ENCODE measurements at regions not wholly inside any gene's neighbourhood (a gene's known extent, or its start where the extent isn't known, plus 50 kb on each side); places are given as distances from the start of the nearest gene placed in this dataset.
A peak's percentile ranks its signal among the peaks of the same experiment; 100 is the strongest.

GRCh38 chr20:48203252-48203651 is 418.0 kb upstream of the SULF2 start:
- H3K23ac ChIP-seq (ENCODE audit: low read length in 2 of 2), result no peak overlapping the region
- DNase-seq, result no peak
- no peak overlapping the region for H2BK120ac ChIP-seq (ENCODE audit: low read depth, low read length)
- H3K79me1 ChIP-seq (replicated peaks; ENCODE audit: low read length, poor library complexity, severe bottlenecking), result no peaks in the 10 kb centered on the region
- H3K27ac ChIP-seq (ENCODE audit: low read length, poor library complexity, severe bottlenecking), result no peak overlapping the region
- H3K27me3 ChIP-seq (ENCODE audit: control insufficient read depth in 1 of 2, insufficient read depth in 1 of 2, low read length in 2 of 2), result peaks cover 18 to 56% of the 10 kb centered on the region in 2 experiments
- H4K8ac ChIP-seq (ENCODE audit: low read length), result no peak overlapping the region
- no peak overlapping the region for H2BK12ac ChIP-seq (ENCODE audit: low read length in 2 of 2)
- H3K4me2 ChIP-seq (ENCODE audit: low read length, poor library complexity, severe bottlenecking), result no peak overlapping the region
- H3K9me3 ChIP-seq (ENCODE audit: control insufficient read depth, low read length), result no peaks in the 10 kb centered on the region
- H3K36me3 ChIP-seq (ENCODE audit: control insufficient read depth in 1 of 2, insufficient read depth in 2 of 2, low read depth in 1 of 2, low read length in 2 of 2), result no peaks in the 10 kb centered on the region
- H3K18ac ChIP-seq (ENCODE audit: low read depth in 1 of 2, low read length in 2 of 2), result no peak overlapping the region
- H3K14ac ChIP-seq (ENCODE audit: low read length in 2 of 2), result no peak overlapping the region
- 77% methylated on average over 6 of the region's 6 CpGs for WGBS
- H2BK5ac ChIP-seq (ENCODE audit: low read depth, low read length, poor library complexity, severe bottlenecking), result no peak overlapping the region
- no peak overlapping the region for H3K9ac ChIP-seq (ENCODE audit: low read length)
- H2AFZ ChIP-seq (ENCODE audit: low read depth, low read length), result no peak overlapping the region
- no peak overlapping the region for H3K4ac ChIP-seq (ENCODE audit: low read depth in 1 of 2, low read length in 2 of 2)
- no peak overlapping the region for H2BK15ac ChIP-seq (ENCODE audit: low read depth, poor library complexity, severe bottlenecking)
- H3K4me1 ChIP-seq (ENCODE audit: control insufficient read depth, insufficient read depth, low read depth, low read length), result no peaks in the 10 kb centered on the region
- no peak overlapping the region for H3K4me3 ChIP-seq (ENCODE audit: insufficient read depth in 1 of 2, low read depth in 1 of 2, low read length in 2 of 2)
- H4K91ac ChIP-seq (ENCODE audit: low read length), result no peak overlapping the region
- H2AK5ac ChIP-seq (ENCODE audit: low read length, severe bottlenecking), result no peak overlapping the region

- Histone ChIP-seq H3K27me3 (ENCODE audit: control insufficient read depth in 1 of 2, insufficient read depth in 1 of 2, low read length in 2 of 2) (peaks cover 18 to 58% of the 10 kb centered on the region in 2 experiments), H2BK5ac (ENCODE audit: low read depth, low read length, poor library complexity, severe bottlenecking) (no peak overlapping the region), H2AFZ (ENCODE audit: low read depth, low read length) (no peak overlapping the region), H3K9ac (ENCODE audit: low read length) (no peak overlapping the region), H2AK5ac (ENCODE audit: low read length, severe bottlenecking) (no peak overlapping the region), H3K27ac (ENCODE audit: low read length, poor library complexity, severe bottlenecking) (no peak overlapping the region), H3K4me3 (ENCODE audit: insufficient read depth in 1 of 2, low read depth in 1 of 2, low read length in 2 of 2) (no peak overlapping the region), H3K18ac (ENCODE audit: low read depth in 1 of 2, low read length in 2 of 2) (no peak overlapping the region), H3K4me2 (ENCODE audit: low read length, poor library complexity, severe bottlenecking) (no peak overlapping the region), H3K79me1 (replicated peaks; ENCODE audit: low read length, poor library complexity, severe bottlenecking) (no peaks in the 10 kb centered on the region), H4K91ac (ENCODE audit: low read length) (no peak overlapping the region), H3K23ac (ENCODE audit: low read length in 2 of 2) (no peak overlapping the region), H2BK12ac (ENCODE audit: low read length in 2 of 2) (no peak overlapping the region), H3K4ac (ENCODE audit: low read depth in 1 of 2, low read length in 2 of 2) (no peak overlapping the region), H2BK15ac (ENCODE audit: low read depth, poor library complexity, severe bottlenecking) (no peak overlapping the region), H3K4me1 (ENCODE audit: control insufficient read depth, insufficient read depth, low read depth, low read length) (no peaks in the 10 kb centered on the region), H4K8ac (ENCODE audit: low read length) (no peak overlapping the region), H3K36me3 (ENCODE audit: control insufficient read depth in 1 of 2, insufficient read depth in 2 of 2, low read depth in 1 of 2, low read length in 2 of 2) (no peaks in the 10 kb centered on the region), H3K14ac (ENCODE audit: low read length in 2 of 2) (no peak overlapping the region), H3K9me3 (ENCODE audit: control insufficient read depth, low read length) (no peaks in the 10 kb centered on the region), H2BK120ac (ENCODE audit: low read depth, low read length) (no peak overlapping the region)
- DNase-seq, result no peak
- 71% methylated on average over 19 of the region's 19 CpGs for WGBS
These were observed 417.2 kb upstream of the SULF2 start for GRCh38 chr20:48202334-48203113.

- H3K9ac ChIP-seq (ENCODE audit: low read length), result no peak overlapping the region
- H2AFZ ChIP-seq (ENCODE audit: low read depth, low read length), result no peak overlapping the region
- no peak overlapping the region for H3K4ac ChIP-seq (ENCODE audit: low read depth in 1 of 2, low read length in 2 of 2)
- WGBS, result 61% methylated on average over 5 of the region's 5 CpGs
- H2BK12ac ChIP-seq (ENCODE audit: low read length in 2 of 2), result no peak overlapping the region
- no peaks in the 10 kb centered on the region for H3K79me1 ChIP-seq (replicated peaks; ENCODE audit: low read length, poor library complexity, severe bottlenecking)
- H2BK15ac ChIP-seq (ENCODE audit: low read depth, poor library complexity, severe bottlenecking), result no peak overlapping the region
- H4K91ac ChIP-seq (ENCODE audit: low read length), result no peak overlapping the region
- no peak overlapping the region for H3K23ac ChIP-seq (ENCODE audit: low read length in 2 of 2)
- no peaks in the 10 kb centered on the region for H3K9me3 ChIP-seq (ENCODE audit: control insufficient read depth, low read length)
- H2BK120ac ChIP-seq (ENCODE audit: low read depth, low read length), result no peak overlapping the region
- DNase-seq, result no peak
- no peak overlapping the region for H3K4me3 ChIP-seq (ENCODE audit: insufficient read depth in 1 of 2, low read depth in 1 of 2, low read length in 2 of 2)
- H4K8ac ChIP-seq (ENCODE audit: low read length), result no peak overlapping the region
- H3K18ac ChIP-seq (ENCODE audit: low read depth in 1 of 2, low read length in 2 of 2), result no peak overlapping the region
- no peaks in the 10 kb centered on the region for H3K36me3 ChIP-seq (ENCODE audit: control insufficient read depth in 1 of 2, insufficient read depth in 2 of 2, low read depth in 1 of 2, low read length in 2 of 2)
- H3K27ac ChIP-seq (ENCODE audit: low read length, poor library complexity, severe bottlenecking), result no peak overlapping the region
- peaks cover 15 to 60% of the 10 kb centered on the region in 2 experiments for H3K27me3 ChIP-seq (ENCODE audit: control insufficient read depth in 1 of 2, insufficient read depth in 1 of 2, low read length in 2 of 2)
- no peak overlapping the region for H2AK5ac ChIP-seq (ENCODE audit: low read length, severe bottlenecking)
- no peak overlapping the region for H3K4me2 ChIP-seq (ENCODE audit: low read length, poor library complexity, severe bottlenecking)
- no peak overlapping the region for H3K14ac ChIP-seq (ENCODE audit: low read length in 2 of 2)
- H3K4me1 ChIP-seq (ENCODE audit: control insufficient read depth, insufficient read depth, low read depth, low read length), result no peaks in the 10 kb centered on the region
- no peak overlapping the region for H2BK5ac ChIP-seq (ENCODE audit: low read depth, low read length, poor library complexity, severe bottlenecking)
These were observed 416.6 kb upstream of the SULF2 start for GRCh38 chr20:48201885-48202284.

GRCh38 chr20:48201188-48201587 is 415.9 kb upstream of the SULF2 start:
- Histone ChIP-seq H2AFZ (ENCODE audit: low read depth, low read length) (no peak overlapping the region), H3K14ac (ENCODE audit: low read length in 2 of 2) (no peak overlapping the region), H2BK15ac (ENCODE audit: low read depth, poor library complexity, severe bottlenecking) (no peak overlapping the region), H3K27me3 (ENCODE audit: control insufficient read depth in 1 of 2, insufficient read depth in 1 of 2, low read length in 2 of 2) (peaks cover 12 to 66% of the 10 kb centered on the region in 2 experiments), H3K4me3 (ENCODE audit: insufficient read depth in 1 of 2, low read depth in 1 of 2, low read length in 2 of 2) (no peak overlapping the region), H3K36me3 (ENCODE audit: control insufficient read depth in 1 of 2, insufficient read depth in 2 of 2, low read depth in 1 of 2, low read length in 2 of 2) (no peaks in the 10 kb centered on the region), H3K79me1 (replicated peaks; ENCODE audit: low read length, poor library complexity, severe bottlenecking) (no peaks in the 10 kb centered on the region), H3K9me3 (ENCODE audit: control insufficient read depth, low read length) (no peaks in the 10 kb centered on the region), H3K23ac (ENCODE audit: low read length in 2 of 2) (no peak overlapping the region), H3K18ac (ENCODE audit: low read depth in 1 of 2, low read length in 2 of 2) (no peak overlapping the region), H4K91ac (ENCODE audit: low read length) (peak overlapping the region; percentile 10), H2BK120ac (ENCODE audit: low read depth, low read length) (no peak overlapping the region), H2AK5ac (ENCODE audit: low read length, severe bottlenecking) (no peak overlapping the region), H2BK12ac (ENCODE audit: low read length in 2 of 2) (no peak overlapping the region), H2BK5ac (ENCODE audit: low read depth, low read length, poor library complexity, severe bottlenecking) (no peak overlapping the region), H3K27ac (ENCODE audit: low read length, poor library complexity, severe bottlenecking) (no peak overlapping the region), H3K4me2 (ENCODE audit: low read length, poor library complexity, severe bottlenecking) (no peak overlapping the region), H4K8ac (ENCODE audit: low read length) (no peak overlapping the region), H3K4ac (ENCODE audit: low read depth in 1 of 2, low read length in 2 of 2) (no peak overlapping the region), H3K9ac (ENCODE audit: low read length) (no peak overlapping the region), H3K4me1 (ENCODE audit: control insufficient read depth, insufficient read depth, low read depth, low read length) (peaks cover 3% of the 10 kb centered on the region)
- no peak for DNase-seq
- WGBS, result 82% methylated on average over 8 of the region's 8 CpGs
